ENCODE measurements at regions not wholly inside any gene's neighbourhood (a gene's known extent, or its start where the extent isn't known, plus 50 kb on each side); places are given as distances from the start of the nearest gene placed in this dataset.
A peak's percentile ranks its signal among the peaks of the same experiment; 100 is the strongest.

DNA sequence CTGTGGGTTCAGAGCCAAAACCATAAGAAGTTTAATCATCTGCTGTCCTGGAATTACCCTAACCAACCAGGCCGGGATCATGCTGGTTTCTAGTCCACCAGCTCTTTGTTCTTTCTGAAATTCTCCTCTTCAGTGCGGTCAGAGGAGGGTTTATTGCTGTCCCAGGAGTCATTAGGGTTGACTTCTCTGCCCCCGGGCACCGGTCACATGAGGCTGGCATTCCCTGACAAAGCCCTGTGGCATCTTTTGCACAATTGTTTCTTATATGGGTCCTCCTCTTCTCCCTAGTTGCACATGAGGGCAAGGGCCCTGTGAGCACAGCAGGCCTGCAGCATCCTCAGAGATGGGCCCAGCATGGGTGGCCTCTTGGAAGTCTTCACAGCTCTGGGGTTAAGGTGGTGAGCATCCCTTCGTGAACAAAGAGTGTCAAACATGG is 243.9 kb downstream of the IRF8 start:
- Histone ChIP-seq H3K27ac (ENCODE audit: insufficient read depth in 1 of 2, low read depth in 1 of 2, low read length in 2 of 2, poor library complexity in 1 of 2, severe bottlenecking in 2 of 2) (no peak overlapping the region), H3K27me3 (replicated peaks in 2 of 5; ENCODE audit: control insufficient read depth in 4 of 5, insufficient read depth in 5 of 5, low read length in 4 of 5) (peaks cover 0 to 26% (median 8%) of the 10 kb centered on the region in 5 experiments), H3K9me3 (ENCODE audit: control extremely low read depth in 1 of 5, control insufficient read depth in 4 of 5, insufficient read depth in 2 of 5, low read depth in 1 of 5, low read length in 4 of 5) (no peaks in the 10 kb centered on the region), H3K4me3 (ENCODE audit: control insufficient read depth in 1 of 7, extremely low read depth in 1 of 7, insufficient read depth in 4 of 7, low read depth in 2 of 7, low read length in 6 of 7) (no peak overlapping the region), H3K36me3 (ENCODE audit: control insufficient read depth in 4 of 4, insufficient read depth in 4 of 4, low read length in 3 of 4) (no peaks in the 10 kb centered on the region), H3K4me1 (ENCODE audit: control extremely low read depth in 1 of 4, control insufficient read depth in 4 of 4, insufficient read depth in 4 of 4, low read length in 3 of 4) (no peaks in the 10 kb centered on the region)
- no peak for DNase-seq
- WGBS (ENCODE audit: insufficient coverage) = 95% methylated on average over 4 of the region's 5 CpGs
- ChIA-PET POLR2A (no interaction called here), CTCF (no interaction called here)

DNA sequence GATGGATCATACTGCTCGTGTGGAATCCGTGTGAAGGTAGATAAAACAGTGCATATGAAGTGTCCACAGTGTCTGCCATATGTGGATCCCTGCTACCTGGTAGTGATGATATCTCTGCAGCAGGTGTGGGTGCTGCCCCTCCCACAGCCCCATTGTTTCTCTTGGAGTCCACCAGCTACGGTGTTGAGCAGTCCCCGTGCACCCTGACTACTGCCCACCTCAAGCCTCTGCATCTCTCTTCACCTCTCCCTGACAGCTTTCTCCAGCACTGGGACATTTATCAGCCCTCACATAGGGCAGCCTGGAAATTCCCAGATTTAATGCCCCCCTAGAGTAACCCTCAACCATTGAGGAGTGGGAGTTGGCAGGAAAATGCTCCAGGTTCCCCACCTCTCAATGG is 244.7 kb downstream of the IRF8 start:
- DNase-seq = no peak
- H3K4me3 ChIP-seq (ENCODE audit: control insufficient read depth in 1 of 7, extremely low read depth in 1 of 7, insufficient read depth in 4 of 7, low read depth in 2 of 7, low read length in 6 of 7) = no peak overlapping the region
- H3K4me1 ChIP-seq (ENCODE audit: control extremely low read depth in 1 of 4, control insufficient read depth in 4 of 4, insufficient read depth in 4 of 4, low read length in 3 of 4) = no peaks in the 10 kb centered on the region
- WGBS (ENCODE audit: insufficient coverage) = 92% methylated on average over 2 of the region's 4 CpGs
- H3K27me3 ChIP-seq (replicated peaks in 2 of 5; ENCODE audit: control insufficient read depth in 4 of 5, insufficient read depth in 5 of 5, low read length in 4 of 5) = peaks cover 0 to 19% (median 8%) of the 10 kb centered on the region in 5 experiments
- no peak overlapping the region for H3K27ac ChIP-seq (ENCODE audit: insufficient read depth in 1 of 2, low read depth in 1 of 2, low read length in 2 of 2, poor library complexity in 1 of 2, severe bottlenecking in 2 of 2)
- no peaks in the 10 kb centered on the region for H3K36me3 ChIP-seq (ENCODE audit: control insufficient read depth in 4 of 4, insufficient read depth in 4 of 4, low read length in 3 of 4)
- ChIA-PET CTCF (no interaction called here), POLR2A (no interaction called here)
- H3K9me3 ChIP-seq (ENCODE audit: control extremely low read depth in 1 of 5, control insufficient read depth in 4 of 5, insufficient read depth in 2 of 5, low read depth in 1 of 5, low read length in 4 of 5) = no peaks in the 10 kb centered on the region

DNA sequence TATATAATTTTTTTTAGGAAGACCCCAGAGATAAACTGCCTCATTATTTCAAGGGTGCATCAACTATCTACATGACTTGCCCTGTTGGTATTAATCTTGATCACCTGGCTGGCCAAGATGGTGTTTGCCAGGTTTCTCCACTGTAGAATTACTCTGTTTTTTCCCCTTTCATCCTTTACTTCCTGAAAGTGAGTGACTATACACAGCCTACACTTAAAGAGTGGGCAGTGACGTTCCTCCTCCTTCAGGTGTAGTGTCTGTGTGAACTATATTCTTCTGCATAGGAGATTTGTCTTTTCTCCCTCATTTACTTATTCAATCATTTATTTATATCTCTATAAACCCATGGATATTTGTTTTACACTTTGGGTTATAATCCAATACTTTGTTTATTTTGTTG is 246.7 kb downstream of the IRF8 start:
- H3K27ac ChIP-seq (ENCODE audit: insufficient read depth in 1 of 2, low read depth in 1 of 2, low read length in 2 of 2, poor library complexity in 1 of 2, severe bottlenecking in 2 of 2) = no peak overlapping the region
- ChIA-PET POLR2A (no interaction called here), CTCF (no interaction called here)
- H3K4me3 ChIP-seq (ENCODE audit: control insufficient read depth in 1 of 7, extremely low read depth in 1 of 7, insufficient read depth in 4 of 7, low read depth in 2 of 7, low read length in 6 of 7) = no peak overlapping the region
- WGBS (ENCODE audit: insufficient coverage) = no CpG with 5 or more reads among the region's 1 CpG
- DNase-seq = peak in 1 of 3 donors; percentile 18
- H3K4me1 ChIP-seq (ENCODE audit: control extremely low read depth in 1 of 4, control insufficient read depth in 4 of 4, insufficient read depth in 4 of 4, low read length in 3 of 4) = no peaks in the 10 kb centered on the region
- peaks cover 0 to 18% (median 4%) of the 10 kb centered on the region in 5 experiments for H3K27me3 ChIP-seq (replicated peaks in 2 of 5; ENCODE audit: control insufficient read depth in 4 of 5, insufficient read depth in 5 of 5, low read length in 4 of 5)
- no peaks in the 10 kb centered on the region for H3K9me3 ChIP-seq (ENCODE audit: control extremely low read depth in 1 of 5, control insufficient read depth in 4 of 5, insufficient read depth in 2 of 5, low read depth in 1 of 5, low read length in 4 of 5)
- no peaks in the 10 kb centered on the region for H3K36me3 ChIP-seq (ENCODE audit: control insufficient read depth in 4 of 4, insufficient read depth in 4 of 4, low read length in 3 of 4)

DNA sequence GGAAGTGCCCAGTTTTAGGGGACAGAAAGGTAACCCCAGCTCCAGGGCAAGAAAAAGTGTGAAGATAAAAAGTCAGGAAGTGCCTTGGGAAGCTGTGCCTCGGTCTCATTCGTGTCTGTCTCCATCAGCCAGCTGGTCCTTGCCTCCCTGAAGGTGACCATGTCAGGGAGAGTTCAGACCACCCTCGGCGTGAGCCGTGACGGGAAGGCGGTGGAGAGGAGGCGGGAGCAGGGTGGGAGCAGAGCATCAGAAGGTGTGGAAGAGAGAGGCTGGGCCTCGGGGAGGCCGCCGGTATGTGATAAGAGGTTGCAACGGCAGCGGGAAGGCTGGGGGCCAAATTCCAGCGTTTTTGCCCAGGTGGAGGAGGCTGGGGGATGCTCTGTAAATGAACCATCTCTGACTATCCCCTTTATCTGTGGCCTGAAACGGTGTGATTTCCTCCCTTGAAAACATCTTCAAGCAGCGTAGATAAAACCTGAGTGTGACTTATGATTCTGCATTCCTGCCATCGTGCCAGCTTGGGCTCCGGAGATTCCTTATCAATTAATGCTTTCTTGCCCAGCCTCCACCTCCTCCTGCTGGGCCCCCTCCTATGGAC is 251.8 kb downstream of the IRF8 start:
- peaks cover 0 to 41% (median 4%) of the 10 kb centered on the region in 5 experiments for H3K27me3 ChIP-seq (replicated peaks in 2 of 5; ENCODE audit: control insufficient read depth in 4 of 5, insufficient read depth in 5 of 5, low read length in 4 of 5)
- H3K36me3 ChIP-seq (ENCODE audit: control insufficient read depth in 4 of 4, insufficient read depth in 4 of 4, low read length in 3 of 4) = no peaks in the 10 kb centered on the region
- H3K9me3 ChIP-seq (ENCODE audit: control extremely low read depth in 1 of 5, control insufficient read depth in 4 of 5, insufficient read depth in 2 of 5, low read depth in 1 of 5, low read length in 4 of 5) = no peaks in the 10 kb centered on the region
- H3K4me1 ChIP-seq (ENCODE audit: control extremely low read depth in 1 of 4, control insufficient read depth in 4 of 4, insufficient read depth in 4 of 4, low read length in 3 of 4) = no peaks in the 10 kb centered on the region
- no peak for DNase-seq
- H3K27ac ChIP-seq (ENCODE audit: insufficient read depth in 1 of 2, low read depth in 1 of 2, low read length in 2 of 2, poor library complexity in 1 of 2, severe bottlenecking in 2 of 2) = no peak overlapping the region
- ChIA-PET POLR2A (no interaction called here), CTCF (interaction anchor here (1.0 kb wide), 1 partner anchor 9 kb away, joined by 3 read pairs; no protein-coding TSS in a partner anchor)
- no peak overlapping the region for H3K4me3 ChIP-seq (ENCODE audit: control insufficient read depth in 1 of 7, extremely low read depth in 1 of 7, insufficient read depth in 4 of 7, low read depth in 2 of 7, low read length in 6 of 7)
- 81% methylated on average over 10 of the region's 18 CpGs for WGBS (ENCODE audit: insufficient coverage)

DNA sequence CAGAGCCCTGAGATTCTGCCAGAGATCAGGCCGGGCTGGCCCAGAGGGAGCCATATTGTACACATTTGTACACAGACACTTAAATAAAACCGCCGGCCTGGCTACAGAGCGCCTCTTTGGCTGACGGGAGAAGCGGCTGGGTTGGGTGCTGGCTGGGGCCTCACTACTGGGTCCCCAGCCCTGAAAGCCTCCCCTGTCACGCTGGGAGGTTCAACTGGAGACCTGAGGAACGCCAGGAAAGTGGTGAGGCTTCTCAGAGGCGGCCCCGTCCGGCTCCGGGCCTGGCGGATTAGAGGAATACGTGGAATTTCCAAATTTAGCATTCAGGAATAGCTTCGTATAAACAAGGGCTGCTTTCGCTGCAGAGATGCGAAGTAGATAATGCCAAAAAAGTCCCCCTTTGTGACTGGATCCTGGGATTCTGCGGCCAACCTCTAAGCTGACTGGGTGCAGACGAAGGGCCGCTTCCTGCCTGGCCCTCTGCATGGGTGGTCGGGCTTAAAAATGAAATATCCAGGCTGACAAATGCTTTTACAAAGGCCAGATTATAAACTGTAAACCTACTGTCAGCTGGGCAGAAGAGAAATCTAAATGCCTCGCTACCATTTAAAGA is 252.4 kb downstream of the IRF8 start:
- Histone ChIP-seq H3K36me3 (ENCODE audit: control insufficient read depth in 4 of 4, insufficient read depth in 4 of 4, low read length in 3 of 4) (no peaks in the 10 kb centered on the region), H3K4me3 (ENCODE audit: control insufficient read depth in 1 of 7, extremely low read depth in 1 of 7, insufficient read depth in 4 of 7, low read depth in 2 of 7, low read length in 6 of 7) (no peak overlapping the region), H3K4me1 (ENCODE audit: control extremely low read depth in 1 of 4, control insufficient read depth in 4 of 4, insufficient read depth in 4 of 4, low read length in 3 of 4) (no peaks in the 10 kb centered on the region), H3K27me3 (replicated peaks in 2 of 5; ENCODE audit: control insufficient read depth in 4 of 5, insufficient read depth in 5 of 5, low read length in 4 of 5) (peaks cover 0 to 41% (median 7%) of the 10 kb centered on the region in 5 experiments), H3K9me3 (ENCODE audit: control extremely low read depth in 1 of 5, control insufficient read depth in 4 of 5, insufficient read depth in 2 of 5, low read depth in 1 of 5, low read length in 4 of 5) (no peaks in the 10 kb centered on the region), H3K27ac (ENCODE audit: insufficient read depth in 1 of 2, low read depth in 1 of 2, low read length in 2 of 2, poor library complexity in 1 of 2, severe bottlenecking in 2 of 2) (no peak overlapping the region)
- ChIA-PET CTCF (no interaction called here), POLR2A (no interaction called here)
- no peak for DNase-seq
- 93% methylated on average over 18 of the region's 22 CpGs for WGBS (ENCODE audit: insufficient coverage)

DNA sequence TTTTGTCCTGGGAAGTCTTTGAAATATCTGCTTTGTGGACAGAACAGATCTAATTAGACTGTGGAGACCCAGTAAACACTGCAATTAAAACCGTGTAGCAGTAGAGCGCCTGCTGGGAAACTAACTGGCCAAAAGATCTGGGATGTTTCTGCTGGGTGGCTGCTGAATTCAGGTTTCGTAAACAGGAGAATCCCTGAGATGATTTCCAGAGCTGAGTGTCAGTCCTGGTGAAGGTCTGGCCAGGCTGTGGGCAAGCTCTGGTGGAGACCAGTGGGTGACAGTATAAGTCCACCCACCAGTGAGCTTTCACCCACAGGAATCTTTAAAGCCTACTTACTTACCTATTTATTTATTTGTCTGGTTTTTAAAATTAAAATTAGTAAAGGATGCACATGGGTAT is 257.2 kb downstream of the IRF8 start:
- Histone ChIP-seq H3K27me3 (replicated peaks in 2 of 5; ENCODE audit: control insufficient read depth in 4 of 5, insufficient read depth in 5 of 5, low read length in 4 of 5) (peaks cover 0 to 47% (median 3%) of the 10 kb centered on the region in 5 experiments), H3K27ac (ENCODE audit: insufficient read depth in 1 of 2, low read depth in 1 of 2, low read length in 2 of 2, poor library complexity in 1 of 2, severe bottlenecking in 2 of 2) (no peak overlapping the region), H3K36me3 (ENCODE audit: control insufficient read depth in 4 of 4, insufficient read depth in 4 of 4, low read length in 3 of 4) (no peaks in the 10 kb centered on the region), H3K9me3 (ENCODE audit: control extremely low read depth in 1 of 5, control insufficient read depth in 4 of 5, insufficient read depth in 2 of 5, low read depth in 1 of 5, low read length in 4 of 5) (no peaks in the 10 kb centered on the region), H3K4me1 (ENCODE audit: control extremely low read depth in 1 of 4, control insufficient read depth in 4 of 4, insufficient read depth in 4 of 4, low read length in 3 of 4) (no peaks in the 10 kb centered on the region), H3K4me3 (ENCODE audit: control insufficient read depth in 1 of 7, extremely low read depth in 1 of 7, insufficient read depth in 4 of 7, low read depth in 2 of 7, low read length in 6 of 7) (no peak overlapping the region)
- ChIA-PET CTCF (interaction anchor here (1.2 kb wide), 1 partner anchor 39 kb away, joined by 3 read pairs; no protein-coding TSS in a partner anchor), POLR2A (no interaction called here)
- DNase-seq = no peak
- 14% methylated on average over 1 of the region's 3 CpGs for WGBS (ENCODE audit: insufficient coverage)

DNA sequence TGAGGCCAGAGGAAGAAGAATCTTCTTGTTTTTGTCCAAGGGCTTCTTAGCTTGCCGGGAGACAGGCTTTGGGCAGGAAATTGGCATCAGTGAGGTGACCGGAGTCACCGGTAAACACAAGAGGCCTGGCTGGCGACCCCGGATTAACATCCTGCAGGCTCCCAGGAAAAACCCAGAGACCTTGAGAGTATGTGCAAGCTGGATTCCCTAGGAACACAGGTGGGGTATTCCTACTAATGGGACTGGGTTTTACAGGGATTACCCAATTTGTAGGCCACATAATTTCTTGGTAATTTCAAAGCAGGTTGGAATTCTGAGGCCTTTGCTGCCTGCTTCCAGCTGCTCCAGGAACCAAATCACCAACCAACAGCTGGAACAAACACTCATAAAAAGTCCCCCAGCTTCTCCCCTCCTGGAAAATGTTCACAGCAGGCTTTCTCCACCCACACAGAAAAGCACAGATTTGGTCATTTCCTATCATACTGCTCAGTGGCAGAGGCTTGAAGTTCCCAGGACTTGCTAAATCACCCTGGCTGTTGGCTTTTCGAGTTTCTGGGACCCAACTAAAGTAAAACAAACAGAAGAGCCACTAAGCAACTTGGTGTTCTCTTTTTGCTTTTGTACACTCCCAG is 258.8 kb downstream of the IRF8 start:
- no peak for DNase-seq
- H3K4me3 ChIP-seq (ENCODE audit: control insufficient read depth in 1 of 7, extremely low read depth in 1 of 7, insufficient read depth in 4 of 7, low read depth in 2 of 7, low read length in 6 of 7) = no peak overlapping the region
- H3K27ac ChIP-seq (ENCODE audit: insufficient read depth in 1 of 2, low read depth in 1 of 2, low read length in 2 of 2, poor library complexity in 1 of 2, severe bottlenecking in 2 of 2) = no peak overlapping the region
- WGBS (ENCODE audit: insufficient coverage) = 74% methylated on average over 5 of the region's 6 CpGs
- no peaks in the 10 kb centered on the region for H3K36me3 ChIP-seq (ENCODE audit: control insufficient read depth in 4 of 4, insufficient read depth in 4 of 4, low read length in 3 of 4)
- peaks cover 0 to 37% (median 3%) of the 10 kb centered on the region in 5 experiments for H3K27me3 ChIP-seq (replicated peaks in 2 of 5; ENCODE audit: control insufficient read depth in 4 of 5, insufficient read depth in 5 of 5, low read length in 4 of 5)
- no peaks in the 10 kb centered on the region for H3K4me1 ChIP-seq (ENCODE audit: control extremely low read depth in 1 of 4, control insufficient read depth in 4 of 4, insufficient read depth in 4 of 4, low read length in 3 of 4)
- ChIA-PET POLR2A (no interaction called here), CTCF (interaction anchor here (1.2 kb wide), 1 partner anchor 85 kb away, joined by 3 read pairs; no protein-coding TSS in a partner anchor)
- no peaks in the 10 kb centered on the region for H3K9me3 ChIP-seq (ENCODE audit: control extremely low read depth in 1 of 5, control insufficient read depth in 4 of 5, insufficient read depth in 2 of 5, low read depth in 1 of 5, low read length in 4 of 5)
